ENCODE measurements at regions not wholly inside any gene's neighbourhood (a gene's known extent, or its start where the extent isn't known, plus 50 kb on each side); places are given as distances from the start of the nearest gene placed in this dataset.

DNA sequence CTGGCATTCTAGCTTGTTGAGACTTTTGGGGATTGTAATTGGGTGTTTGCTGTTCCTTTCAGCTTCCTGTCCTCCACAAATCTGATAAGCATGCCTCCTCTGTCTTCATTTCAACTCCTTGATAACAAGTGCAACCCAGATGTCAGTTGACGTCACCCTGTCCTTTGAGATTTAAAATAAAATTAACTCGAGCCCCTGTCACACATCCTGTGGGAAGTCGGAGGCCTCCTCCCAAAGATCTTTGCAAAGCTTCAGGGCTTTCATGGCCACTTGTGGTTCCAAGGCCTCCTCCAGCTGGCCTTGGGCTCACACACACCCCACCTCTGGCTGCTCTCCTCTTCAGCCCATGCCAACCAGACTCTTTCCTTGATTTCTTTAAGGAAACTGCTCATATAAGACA, 69.9 kb upstream of the ITGA6 start:
- in situ Hi-C loops (cut with HindIII; ENCODE audit: low pct_unique_long_range_greater_than_20kb, low sequenced_read_pairs): no loop called here
- POLR2A ChIA-PET: no interaction called here

DNA sequence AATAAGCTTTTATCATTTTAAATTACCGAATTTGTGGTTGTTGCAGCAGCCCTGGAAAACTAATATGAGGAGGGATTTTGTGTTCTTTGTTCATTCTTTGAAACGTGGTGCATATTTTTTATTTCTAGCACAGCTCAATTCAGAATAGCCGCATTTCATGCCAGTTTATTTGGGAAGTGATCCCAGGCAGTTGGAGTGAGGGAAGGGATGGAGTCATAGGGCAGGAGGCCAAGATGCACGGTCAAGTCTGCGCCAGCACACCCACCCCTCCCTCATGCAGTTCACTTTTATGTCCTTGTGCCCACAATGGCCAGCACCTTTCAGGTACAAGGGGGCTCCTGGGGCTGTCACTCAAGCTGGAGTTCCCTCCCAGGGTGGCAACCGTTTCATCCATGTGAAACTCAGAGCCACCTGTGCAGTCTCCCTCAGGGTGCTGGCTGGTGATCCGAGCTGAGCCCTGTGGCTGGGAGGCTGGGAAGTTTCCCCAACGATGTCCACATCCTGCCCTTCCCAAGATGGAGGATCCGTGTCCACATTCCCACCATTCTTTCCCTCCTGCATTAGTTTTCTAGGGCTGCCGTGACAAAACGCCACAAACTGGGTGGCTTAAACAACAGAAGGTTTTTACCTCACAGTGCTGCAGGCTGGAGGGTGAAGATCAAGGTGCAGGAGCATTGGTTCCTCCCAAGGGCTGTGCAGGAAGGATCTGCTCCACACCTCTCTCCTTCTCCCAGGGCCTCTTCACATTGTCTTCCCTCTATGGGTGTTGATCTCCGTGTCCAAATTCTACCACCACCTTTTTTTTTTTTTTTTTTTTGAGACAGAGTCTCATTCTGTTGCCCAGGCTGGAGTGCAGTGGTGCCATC, 68.5 kb upstream of the ITGA6 start:
- no peak for DNase-seq (ENCODE audit: low read depth, low spot score)
- H3K4me1 ChIP-seq (ENCODE audit: control insufficient read depth, insufficient read depth, low read length): no peaks in the 10 kb centered on the region
- no TSS peak for BruUV-seq (replicated peaks)
- no peaks in the 10 kb centered on the region for H3K36me3 ChIP-seq (ENCODE audit: control insufficient read depth, insufficient read depth, low read length)
- ATAC-seq: no peak
- CTCF ChIA-PET: no interaction called here
- TF ChIP-seq TCF7L2 (IDR thresholded peaks at IDR 0.05; ENCODE audit: low read depth, low read length) (no peak), POLR2AphosphoS5 (IDR thresholded peaks at IDR 0.05; ENCODE audit: low read depth, low read length) (no peak), SIN3A (IDR thresholded peaks at IDR 0.05; ENCODE audit: borderline replicate concordance, insufficient read depth, low read depth, low read length) (no peak)
- TF ChIP-seq, protein P1, sequence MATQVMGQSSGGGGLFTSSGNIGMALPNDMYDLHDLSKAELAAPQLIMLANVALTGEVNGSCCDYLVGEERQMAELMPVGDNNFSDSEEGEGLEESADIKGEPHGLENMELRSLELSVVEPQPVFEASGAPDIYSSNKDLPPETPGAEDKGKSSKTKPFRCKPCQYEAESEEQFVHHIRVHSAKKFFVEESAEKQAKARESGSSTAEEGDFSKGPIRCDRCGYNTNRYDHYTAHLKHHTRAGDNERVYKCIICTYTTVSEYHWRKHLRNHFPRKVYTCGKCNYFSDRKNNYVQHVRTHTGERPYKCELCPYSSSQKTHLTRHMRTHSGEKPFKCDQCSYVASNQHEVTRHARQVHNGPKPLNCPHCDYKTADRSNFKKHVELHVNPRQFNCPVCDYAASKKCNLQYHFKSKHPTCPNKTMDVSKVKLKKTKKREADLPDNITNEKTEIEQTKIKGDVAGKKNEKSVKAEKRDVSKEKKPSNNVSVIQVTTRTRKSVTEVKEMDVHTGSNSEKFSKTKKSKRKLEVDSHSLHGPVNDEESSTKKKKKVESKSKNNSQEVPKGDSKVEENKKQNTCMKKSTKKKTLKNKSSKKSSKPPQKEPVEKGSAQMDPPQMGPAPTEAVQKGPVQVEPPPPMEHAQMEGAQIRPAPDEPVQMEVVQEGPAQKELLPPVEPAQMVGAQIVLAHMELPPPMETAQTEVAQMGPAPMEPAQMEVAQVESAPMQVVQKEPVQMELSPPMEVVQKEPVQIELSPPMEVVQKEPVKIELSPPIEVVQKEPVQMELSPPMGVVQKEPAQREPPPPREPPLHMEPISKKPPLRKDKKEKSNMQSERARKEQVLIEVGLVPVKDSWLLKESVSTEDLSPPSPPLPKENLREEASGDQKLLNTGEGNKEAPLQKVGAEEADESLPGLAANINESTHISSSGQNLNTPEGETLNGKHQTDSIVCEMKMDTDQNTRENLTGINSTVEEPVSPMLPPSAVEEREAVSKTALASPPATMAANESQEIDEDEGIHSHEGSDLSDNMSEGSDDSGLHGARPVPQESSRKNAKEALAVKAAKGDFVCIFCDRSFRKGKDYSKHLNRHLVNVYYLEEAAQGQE (IDR thresholded peaks at IDR 0.05; ENCODE audit: insufficient read depth in 1 of 2, low read depth in 2 of 2, low read length in 1 of 2): no peak
- TF ChIP-seq, protein P2, sequence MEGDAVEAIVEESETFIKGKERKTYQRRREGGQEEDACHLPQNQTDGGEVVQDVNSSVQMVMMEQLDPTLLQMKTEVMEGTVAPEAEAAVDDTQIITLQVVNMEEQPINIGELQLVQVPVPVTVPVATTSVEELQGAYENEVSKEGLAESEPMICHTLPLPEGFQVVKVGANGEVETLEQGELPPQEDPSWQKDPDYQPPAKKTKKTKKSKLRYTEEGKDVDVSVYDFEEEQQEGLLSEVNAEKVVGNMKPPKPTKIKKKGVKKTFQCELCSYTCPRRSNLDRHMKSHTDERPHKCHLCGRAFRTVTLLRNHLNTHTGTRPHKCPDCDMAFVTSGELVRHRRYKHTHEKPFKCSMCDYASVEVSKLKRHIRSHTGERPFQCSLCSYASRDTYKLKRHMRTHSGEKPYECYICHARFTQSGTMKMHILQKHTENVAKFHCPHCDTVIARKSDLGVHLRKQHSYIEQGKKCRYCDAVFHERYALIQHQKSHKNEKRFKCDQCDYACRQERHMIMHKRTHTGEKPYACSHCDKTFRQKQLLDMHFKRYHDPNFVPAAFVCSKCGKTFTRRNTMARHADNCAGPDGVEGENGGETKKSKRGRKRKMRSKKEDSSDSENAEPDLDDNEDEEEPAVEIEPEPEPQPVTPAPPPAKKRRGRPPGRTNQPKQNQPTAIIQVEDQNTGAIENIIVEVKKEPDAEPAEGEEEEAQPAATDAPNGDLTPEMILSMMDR (IDR thresholded peaks at IDR 0.05): no peak
- no peaks in the 10 kb centered on the region for H3K9me3 ChIP-seq (ENCODE audit: control insufficient read depth, insufficient read depth, low read depth, low read length)
- in situ Hi-C loops (cut with HindIII; ENCODE audit: low pct_unique_long_range_greater_than_20kb, low sequenced_read_pairs) (no loop called here), intact Hi-C loops (cut with micrococcal nuclease; ENCODE audit: unreplicated experiment) (no loop called here)
- H3K4me3 ChIP-seq (ENCODE audit: low read depth in 2 of 2, low read length in 2 of 2): no peak overlapping the region
- POLR2A ChIA-PET: interaction anchor here (0.6 kb wide), 1 partner anchor 1707 kb away, joined by 4 read pairs; no protein-coding TSS in a partner anchor
- no peak overlapping the region for H3K27ac ChIP-seq (ENCODE audit: low read length)
- H3K27me3 ChIP-seq (ENCODE audit: control insufficient read depth, insufficient read depth, low read length): no peaks in the 10 kb centered on the region

More for the DNA sequence above, 69.9 kb upstream of the ITGA6 start:
- Histone ChIP-seq H3K4me1 (ENCODE audit: control insufficient read depth, insufficient read depth, low read length) (no peaks in the 10 kb centered on the region), H3K27me3 (ENCODE audit: control insufficient read depth, insufficient read depth, low read length) (no peaks in the 10 kb centered on the region), H3K4me3 (ENCODE audit: low read depth in 2 of 2, low read length in 2 of 2) (no peak overlapping the region), H3K27ac (ENCODE audit: low read length) (no peak overlapping the region), H3K9me3 (ENCODE audit: control insufficient read depth, insufficient read depth, low read depth, low read length) (no peaks in the 10 kb centered on the region), H3K36me3 (ENCODE audit: control insufficient read depth, insufficient read depth, low read length) (no peaks in the 10 kb centered on the region)
- DNase-seq (ENCODE audit: low read depth, low spot score): no peak
- no TSS peak for BruUV-seq (replicated peaks)
- CTCF ChIA-PET: no interaction called here
- no peak for ATAC-seq
- intact Hi-C loops (cut with micrococcal nuclease; ENCODE audit: unreplicated experiment): no loop called here
- TF ChIP-seq POLR2AphosphoS5 (IDR thresholded peaks at IDR 0.05; ENCODE audit: low read depth, low read length) (no peak), TCF7L2 (IDR thresholded peaks at IDR 0.05; ENCODE audit: low read depth, low read length) (no peak), SIN3A (IDR thresholded peaks at IDR 0.05; ENCODE audit: borderline replicate concordance, insufficient read depth, low read depth, low read length) (no peak)
- TF ChIP-seq, protein P1 (IDR thresholded peaks at IDR 0.05; ENCODE audit: insufficient read depth in 1 of 2, low read depth in 2 of 2, low read length in 1 of 2): no peak
- TF ChIP-seq, protein P2 (IDR thresholded peaks at IDR 0.05): no peak

Data from Panc1 (cell line).